TTC549 (cell line): ENCODE measurements at regions not wholly inside any gene's neighbourhood (a gene's known extent, or its start where the extent isn't known, plus 50 kb on each side); places are given as distances from the start of the nearest gene placed in this dataset.

Source experiments
- FAIRE-seq: peaks from 2 replicates; lab custom pipeline; 2012; peaks lifted over from hg19 to GRCh38; lab: Jason Lieb, UNC

- FAIRE-seq = no peak
Measured at GRCh38 chrX:110408949-110409588, 50.4 kb downstream of the RTL9 start.

- no peak for FAIRE-seq
Measured at GRCh38 chrX:110409925-110410324, 51.3 kb downstream of the RTL9 start.

GRCh38 chrX:110410603-110411002 lies 52.0 kb downstream of the RTL9 start:
- no peak for FAIRE-seq

- no peak for FAIRE-seq
Measured at GRCh38 chrX:110412971-110413726, 54.5 kb downstream of the RTL9 start.

- no peak for FAIRE-seq
Measured at GRCh38 chrX:110413727-110414124, 55.1 kb downstream of the RTL9 start.

GRCh38 chrX:110414273-110414672 lies 55.6 kb downstream of the RTL9 start:
- no peak for FAIRE-seq

- FAIRE-seq = no peak
Measured at GRCh38 chrX:110414679-110415439, 56.2 kb downstream of the RTL9 start.

GRCh38 chrX:110415440-110416170 lies 57.0 kb downstream of the RTL9 start:
- no peak for FAIRE-seq

- no peak for FAIRE-seq
Measured at GRCh38 chrX:110417128-110417527, 58.5 kb downstream of the RTL9 start.

GRCh38 chrX:110418316-110419235 lies 59.9 kb downstream of the RTL9 start:
- FAIRE-seq = no peak

GRCh38 chrX:110419512-110419911 lies 60.9 kb downstream of the RTL9 start:
- no peak for FAIRE-seq

GRCh38 chrX:110420771-110421499 lies 62.3 kb downstream of the RTL9 start:
- no peak for FAIRE-seq

GRCh38 chrX:110421500-110422455 lies 63.1 kb downstream of the RTL9 start:
- no peak for FAIRE-seq

- FAIRE-seq = no peak
Measured at GRCh38 chrX:110425222-110426154, 66.8 kb downstream of the RTL9 start.

GRCh38 chrX:110426155-110426504 lies 67.5 kb downstream of the RTL9 start:
- no peak for FAIRE-seq

- FAIRE-seq = no peak
Measured at GRCh38 chrX:110427076-110427475, 68.4 kb downstream of the RTL9 start.

- no peak for FAIRE-seq
Measured at GRCh38 chrX:110428144-110428543, 69.5 kb downstream of the RTL9 start.

GRCh38 chrX:110430293-110431076 lies 71.8 kb downstream of the RTL9 start:
- FAIRE-seq = no peak
